Mesenchymal stem cell (in vitro differentiated cells and primary cell): ENCODE measurements at regions not wholly inside any gene's neighbourhood (a gene's known extent, or its start where the extent isn't known, plus 50 kb on each side); places are given as distances from the start of the nearest gene placed in this dataset.

Experiments used
- DNase-seq: peaks from one replicate; pipeline ENCODE4 v3.0.0-alpha.2; 2013
- H2AFZ ChIP-seq: one replicate; pipeline ENCODE4 v1.6.1; 2013; ENCODE audit warnings: low read depth, mild to moderate bottlenecking, control low read depth, inconsistent platforms, low read length, moderate library complexity
- H2AK5ac ChIP-seq: 2 replicates; pipeline ENCODE4 v1.6.1; 2013; ENCODE audit warnings: low read length, moderate library complexity, mild to moderate bottlenecking, inconsistent platforms; ENCODE audit not compliant: severe bottlenecking
- H2BK120ac ChIP-seq: one replicate; pipeline ENCODE4 v1.6.1; 2013; ENCODE audit warnings: low read depth, mild to moderate bottlenecking, inconsistent platforms, low read length, moderate library complexity
- H2BK12ac ChIP-seq, 2 experiments: one replicate each; pipeline ENCODE4 v1.6.1; 2013; ENCODE audit warnings: inconsistent platforms in 2 of 2, low read length in 2 of 2, mild to moderate bottlenecking in 2 of 2, moderate library complexity in 2 of 2, control low read depth in 1 of 2
- H2BK15ac ChIP-seq: one replicate; pipeline ENCODE4 v1.6.1; 2013; ENCODE audit warnings: mild to moderate bottlenecking, low read depth, inconsistent platforms; ENCODE audit not compliant: poor library complexity, severe bottlenecking
- H2BK5ac ChIP-seq: 2 replicates; pipeline ENCODE4 v1.6.1; 2013; ENCODE audit warnings: low read depth, mild to moderate bottlenecking, low read length, control low read depth, inconsistent platforms; ENCODE audit not compliant: poor library complexity, severe bottlenecking
- H3K14ac ChIP-seq, 2 experiments: one replicate each; pipeline ENCODE4 v1.6.1; 2013; ENCODE audit warnings: inconsistent platforms in 2 of 2, low read length in 2 of 2, control low read depth in 1 of 2, mild to moderate bottlenecking in 1 of 2, moderate library complexity in 1 of 2
- H3K18ac ChIP-seq, 2 experiments: one replicate each; pipeline ENCODE4 v1.6.1; 2013; ENCODE audit warnings: inconsistent platforms in 2 of 2, low read length in 2 of 2, control low read depth in 1 of 2, low read depth in 1 of 2, mild to moderate bottlenecking in 1 of 2
- H3K23ac ChIP-seq, 2 experiments: one replicate each; pipeline ENCODE4 v1.6.1; 2013; ENCODE audit warnings: inconsistent platforms in 2 of 2, low read length in 2 of 2, mild to moderate bottlenecking in 2 of 2, moderate library complexity in 2 of 2, control low read depth in 1 of 2
- H3K27ac ChIP-seq: 2 replicates; pipeline ENCODE4 v1.5.1; 2013; ENCODE audit warnings: mild to moderate bottlenecking, moderate library complexity, low read length, control low read depth, inconsistent platforms; ENCODE audit not compliant: poor library complexity, severe bottlenecking
- H3K27me3 ChIP-seq, 2 experiments: 2 replicates each; pipeline versions ENCODE4 v1.6.1 to v1.7.0; 2013; ENCODE audit warnings: low read length in 2 of 2, mild to moderate bottlenecking in 2 of 2, moderate library complexity in 2 of 2, control low read depth in 1 of 2, inconsistent platforms in 1 of 2; ENCODE audit not compliant: control insufficient read depth in 1 of 2, insufficient read depth in 1 of 2
- H3K36me3 ChIP-seq, 2 experiments: 2 replicates each; pipeline versions ENCODE4 v1.6.1 to v1.7.0; 2013; ENCODE audit warnings: low read length in 2 of 2, control low read depth in 1 of 2, inconsistent platforms in 1 of 2, low read depth in 1 of 2, mild to moderate bottlenecking in 1 of 2; ENCODE audit not compliant: insufficient read depth in 2 of 2, control insufficient read depth in 1 of 2
- H3K4ac ChIP-seq, 2 experiments: one replicate each; pipeline ENCODE4 v1.6.1; 2013; ENCODE audit warnings: inconsistent platforms in 2 of 2, low read length in 2 of 2, mild to moderate bottlenecking in 2 of 2, moderate library complexity in 2 of 2, control low read depth in 1 of 2, low read depth in 1 of 2
- H3K4me1 ChIP-seq: 2 replicates; pipeline ENCODE4 v1.6.1; 2013; ENCODE audit warnings: low read depth, low read length, control low read depth; ENCODE audit not compliant: control insufficient read depth, insufficient read depth
- H3K4me2 ChIP-seq: 2 replicates; pipeline ENCODE4 v1.6.1; 2013; ENCODE audit warnings: low read length, mild to moderate bottlenecking, inconsistent platforms; ENCODE audit not compliant: poor library complexity, severe bottlenecking
- H3K4me3 ChIP-seq, 2 experiments: 2 replicates each; pipeline versions ENCODE4 v1.5.1 to v1.7.0; 2013; ENCODE audit warnings: low read length in 2 of 2, mild to moderate bottlenecking in 2 of 2, control low read depth in 1 of 2, low read depth in 1 of 2; ENCODE audit not compliant: insufficient read depth in 1 of 2
- H3K79me1 ChIP-seq: replicated peaks from 2 replicates; pipeline ENCODE4 v1.6.1; 2013; ENCODE audit warnings: mild to moderate bottlenecking, control low read depth, low read length, inconsistent platforms; ENCODE audit not compliant: poor library complexity, severe bottlenecking
- H3K9ac ChIP-seq: 2 replicates; pipeline ENCODE4 v1.7.0; 2013; ENCODE audit warnings: mild to moderate bottlenecking, low read length, moderate library complexity
- H3K9me3 ChIP-seq: 2 replicates; pipeline ENCODE4 v1.7.0; 2013; ENCODE audit warnings: mild to moderate bottlenecking, low read length; ENCODE audit not compliant: control insufficient read depth
- H4K8ac ChIP-seq: one replicate; pipeline ENCODE4 v1.6.1; 2013; ENCODE audit warnings: inconsistent platforms, mild to moderate bottlenecking, low read length, moderate library complexity
- H4K91ac ChIP-seq: one replicate; pipeline ENCODE4 v1.6.1; 2013; ENCODE audit warnings: mild to moderate bottlenecking, low read length, inconsistent platforms
- WGBS: methylation state at CpG from one replicate; pipeline ENCODE4 v1.1.7; 2013; ENCODE audit warnings: mixed read lengths; 5-methylcytosine and 5-hydroxymethylcytosine counted together

- no peak overlapping the region for H3K4me3 ChIP-seq
- H3K27ac ChIP-seq: no peak overlapping the region
- H2BK15ac ChIP-seq: no peak overlapping the region
- no peak overlapping the region for H2AFZ ChIP-seq
- H2BK5ac ChIP-seq: no peak overlapping the region
- no peak overlapping the region for H3K18ac ChIP-seq
- H3K79me1 ChIP-seq: no peaks in the 10 kb centered on the region
- H3K4me1 ChIP-seq: no peaks in the 10 kb centered on the region
- no peak overlapping the region for H3K14ac ChIP-seq
- no peak overlapping the region for H4K8ac ChIP-seq
- no peak overlapping the region for H2BK120ac ChIP-seq
- H2AK5ac ChIP-seq: no peak overlapping the region
- no peak overlapping the region for H3K9ac ChIP-seq
- no peaks in the 10 kb centered on the region for H3K36me3 ChIP-seq
- H2BK12ac ChIP-seq: no peak overlapping the region
- H3K4me2 ChIP-seq: no peak overlapping the region
- H3K27me3 ChIP-seq: no peaks in the 10 kb centered on the region
- H4K91ac ChIP-seq: no peak overlapping the region
- no peak overlapping the region for H3K4ac ChIP-seq
- DNase-seq: no peak
- no peaks in the 10 kb centered on the region for H3K9me3 ChIP-seq
- 98% methylated on average over 2 of the region's 2 CpGs for WGBS
- H3K23ac ChIP-seq: no peak overlapping the region
Observed at GRCh38 chr13:97526556-97526955, 92.6 kb downstream of the RAP2A start.

DNA sequence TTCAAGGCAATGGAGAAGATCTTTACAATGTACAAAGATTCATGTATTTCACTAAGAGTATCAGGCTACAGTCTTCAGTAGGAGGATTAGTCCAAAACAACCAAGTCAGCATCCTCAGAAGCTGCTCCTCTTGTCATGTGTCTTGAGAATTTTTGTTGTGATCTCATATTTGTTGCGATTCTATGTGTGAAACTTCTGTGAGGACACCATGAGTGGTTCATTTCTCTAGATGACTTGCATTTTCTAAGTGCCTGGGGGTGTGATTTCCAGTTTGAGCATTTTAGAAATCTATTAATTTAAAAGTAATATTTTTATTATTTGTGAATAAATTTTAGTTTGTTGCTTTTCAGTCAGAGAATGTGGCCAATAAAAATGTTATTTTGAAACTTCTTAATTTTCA, 94.5 kb downstream of the RAP2A start:
- no peaks in the 10 kb centered on the region for H3K4me1 ChIP-seq
- no peak overlapping the region for H2AFZ ChIP-seq
- no peak for DNase-seq
- H2BK12ac ChIP-seq: no peak overlapping the region
- H2BK5ac ChIP-seq: no peak overlapping the region
- no peak overlapping the region for H3K14ac ChIP-seq
- H3K23ac ChIP-seq: no peak overlapping the region
- H4K91ac ChIP-seq: no peak overlapping the region
- H3K9me3 ChIP-seq: no peaks in the 10 kb centered on the region
- no peaks in the 10 kb centered on the region for H3K36me3 ChIP-seq
- no peaks in the 10 kb centered on the region for H3K27me3 ChIP-seq
- no peak overlapping the region for H2BK15ac ChIP-seq
- H3K4me2 ChIP-seq: no peak overlapping the region
- no peak overlapping the region for H3K9ac ChIP-seq
- H3K27ac ChIP-seq: no peak overlapping the region
- no peak overlapping the region for H2AK5ac ChIP-seq
- H3K79me1 ChIP-seq: no peaks in the 10 kb centered on the region
- no peak overlapping the region for H3K4me3 ChIP-seq
- no peak overlapping the region for H4K8ac ChIP-seq
- H3K18ac ChIP-seq: no peak overlapping the region
- WGBS: 67% methylated on average over 1 of the region's 1 CpG
- H3K4ac ChIP-seq: no peak overlapping the region
- no peak overlapping the region for H2BK120ac ChIP-seq

DNA sequence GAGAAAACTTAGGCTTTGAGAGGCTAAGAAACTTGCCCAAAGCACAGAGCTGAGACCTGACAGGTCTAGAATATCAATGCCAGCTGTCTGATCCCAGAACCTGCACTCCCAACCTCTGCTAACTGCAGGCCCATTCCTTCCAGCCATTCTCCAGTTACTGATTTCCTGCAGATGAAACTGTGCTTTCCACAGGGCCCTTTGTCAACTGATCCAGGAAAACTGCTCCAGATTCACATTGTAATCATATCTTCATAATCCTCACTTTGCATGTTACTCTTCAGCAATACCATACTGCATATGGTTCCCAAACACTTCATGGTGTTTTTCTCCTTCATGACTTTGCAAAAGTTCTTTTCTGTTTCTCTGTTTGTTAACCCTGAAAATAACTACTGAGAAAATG, 100.6 kb downstream of the RAP2A start:
- Histone ChIP-seq H3K4ac (no peak overlapping the region), H2AFZ (no peak overlapping the region), H3K9me3 (no peaks in the 10 kb centered on the region), H4K8ac (no peak overlapping the region), H3K23ac (no peak overlapping the region), H4K91ac (no peak overlapping the region), H3K4me2 (no peak overlapping the region), H3K27me3 (no peaks in the 10 kb centered on the region), H3K14ac (no peak overlapping the region), H2BK15ac (no peak overlapping the region), H3K9ac (no peak overlapping the region), H2AK5ac (no peak overlapping the region), H3K36me3 (no peaks in the 10 kb centered on the region), H3K18ac (no peak overlapping the region), H3K27ac (no peak overlapping the region), H3K79me1 (no peaks in the 10 kb centered on the region), H2BK120ac (no peak overlapping the region), H3K4me1 (no peaks in the 10 kb centered on the region), H3K4me3 (no peak overlapping the region), H2BK5ac (no peak overlapping the region), H2BK12ac (no peak overlapping the region)
- DNase-seq: no peak

DNA sequence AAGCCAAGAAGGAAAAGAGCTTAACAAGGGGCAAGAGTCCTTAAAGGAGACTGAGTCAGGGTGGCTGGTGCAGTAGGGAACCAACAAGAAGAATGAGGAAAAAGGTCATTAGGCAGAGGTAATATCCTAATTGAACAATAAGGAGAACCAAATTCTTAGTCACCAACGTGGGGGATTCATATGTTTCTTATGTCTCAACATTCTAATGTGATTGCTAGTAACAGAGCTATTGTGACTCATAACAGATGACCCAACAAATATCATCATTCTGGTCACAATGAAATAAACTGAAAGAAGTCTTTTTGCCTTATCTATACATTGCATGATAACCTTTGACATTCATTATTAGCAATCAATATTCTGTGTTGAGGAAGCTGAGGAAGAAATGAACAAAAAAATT, 101.6 kb downstream of the RAP2A start:
- H3K4me2 ChIP-seq: no peak overlapping the region
- H3K4me1 ChIP-seq: no peaks in the 10 kb centered on the region
- H3K4me3 ChIP-seq: no peak overlapping the region
- no peak overlapping the region for H2BK120ac ChIP-seq
- H2AFZ ChIP-seq: no peak overlapping the region
- no peaks in the 10 kb centered on the region for H3K79me1 ChIP-seq
- no peak overlapping the region for H2AK5ac ChIP-seq
- H3K9me3 ChIP-seq: no peaks in the 10 kb centered on the region
- no peak overlapping the region for H2BK15ac ChIP-seq
- peak; percentile 40 for DNase-seq
- no peaks in the 10 kb centered on the region for H3K27me3 ChIP-seq
- no peak overlapping the region for H2BK12ac ChIP-seq
- H3K9ac ChIP-seq: peak overlapping the region; percentile 26
- H3K14ac ChIP-seq: no peak overlapping the region
- no peaks in the 10 kb centered on the region for H3K36me3 ChIP-seq
- no peak overlapping the region for H3K18ac ChIP-seq
- no peak overlapping the region for H3K27ac ChIP-seq
- H2BK5ac ChIP-seq: no peak overlapping the region
- no peak overlapping the region for H3K23ac ChIP-seq
- no peak overlapping the region for H4K91ac ChIP-seq
- WGBS: no CpG with 5 or more reads among the region's 1 CpG
- H3K4ac ChIP-seq: no peak overlapping the region
- no peak overlapping the region for H4K8ac ChIP-seq
